Panc1 (cell line): ENCODE measurements at regions not wholly inside any gene's neighbourhood (a gene's known extent, or its start where the extent isn't known, plus 50 kb on each side); places are given as distances from the start of the nearest gene placed in this dataset.
"Not testable (repeated sequence)": the region's sequence is repeated elsewhere in the genome, so short reads cannot be mapped to it uniquely, and the experiment has no call there.

Source experiments
- ATAC-seq: fragments of 200-7000 bp; cut with Tn5 transposase; 2 replicates; pipeline ENCODE4 v1.9.1; 2020; ENCODE audit warnings: mild to moderate bottlenecking, moderate library complexity
- BruUV-seq: library from RNA; stranded (reverse); fragments of 400-500 nt; replicated peaks from 2 replicates; lab custom pipeline; 2021; lab: Mats Ljungman, UMichigan
- CTCF ChIA-PET: fragments of 300-600 bp; sonication (Branson Sonifier 250); formaldehyde crosslinking; loops from one replicate; lab custom pipeline; 2022; ENCODE audit warnings: antibody characterized with exemption; lab: Charles Lee
- POLR2A ChIA-PET: fragments of 300-600 bp; sonication (Branson Sonifier 250); formaldehyde crosslinking; loops from one replicate; lab custom pipeline; 2022; ENCODE audit warnings: antibody characterized with exemption; lab: Charles Lee
- DNase-seq: peaks from one replicate; pipeline ENCODE4 v3.0.0-alpha.2; 2010; ENCODE audit warnings: low read depth, low spot score
- H3K27ac ChIP-seq: 2 replicates; pipeline ENCODE4 v1.5.1; 2011; ENCODE audit warnings: mild to moderate bottlenecking, low read length, inconsistent platforms
- H3K27me3 ChIP-seq: fragments of 200-500 bp; sonication (Bioruptor generic); 2 replicates; pipeline ENCODE4 v1.6.0; 2014; ENCODE audit warnings: low read length, inconsistent platforms; ENCODE audit not compliant: control insufficient read depth, insufficient read depth
- H3K36me3 ChIP-seq: fragments of 200-500 bp; sonication (Bioruptor generic); 2 replicates; pipeline ENCODE4 v1.5.1; 2014; ENCODE audit warnings: inconsistent platforms, mild to moderate bottlenecking, low read length, moderate library complexity; ENCODE audit not compliant: control insufficient read depth, insufficient read depth
- H3K4me1 ChIP-seq: 2 replicates; pipeline ENCODE4 v1.5.1; 2011; ENCODE audit warnings: inconsistent platforms, mild to moderate bottlenecking, low read length, moderate library complexity; ENCODE audit not compliant: control insufficient read depth, insufficient read depth
- H3K4me3 ChIP-seq, 2 experiments: 2 replicates each; pipeline ENCODE4 v1.5.1; 2011 to 2012; ENCODE audit warnings: low read depth in 2 of 2, low read length in 2 of 2, mild to moderate bottlenecking in 2 of 2, inconsistent platforms in 1 of 2, moderate library complexity in 1 of 2
- H3K9me3 ChIP-seq: fragments of 200-500 bp; sonication (Bioruptor generic); 2 replicates; pipeline ENCODE4 v1.5.1; 2014; ENCODE audit warnings: low read depth, mild to moderate bottlenecking, inconsistent platforms, low read length, moderate library complexity; ENCODE audit not compliant: control insufficient read depth, insufficient read depth
- CTCF ChIP-seq: fragments of 450-650 bp; IDR thresholded peaks from 2 replicates; pipeline ENCODE4 v1.5.1; 2017; ENCODE audit warnings: mild to moderate bottlenecking
- POLR2AphosphoS5 ChIP-seq: IDR thresholded peaks from 2 replicates; pipeline ENCODE4 v1.6.1; 2012; ENCODE audit warnings: mild to moderate bottlenecking, low read depth, low read length, moderate library complexity
- REST ChIP-seq, 2 experiments: IDR thresholded peaks; 2 replicates each; pipeline ENCODE4 v1.6.1; 2011 to 2012; ENCODE audit warnings: low read depth in 2 of 2, control low read depth in 1 of 2, low read length in 1 of 2, mild to moderate bottlenecking in 1 of 2, moderate library complexity in 1 of 2; ENCODE audit not compliant: insufficient read depth in 1 of 2
- SIN3A ChIP-seq: IDR thresholded peaks from 2 replicates; pipeline ENCODE4 v1.6.1; 2012; ENCODE audit warnings: low read depth, mild to moderate bottlenecking, low read length, moderate library complexity, borderline replicate concordance; ENCODE audit not compliant: insufficient read depth
- TCF7L2 ChIP-seq: IDR thresholded peaks from 2 replicates; pipeline ENCODE4 v1.6.1; 2011; ENCODE audit warnings: mild to moderate bottlenecking, low read depth, low read length, inconsistent platforms
- in situ Hi-C: cut with HindIII; loops from 2 replicates; pipeline ENCODE4 v1.10.0; 2016; ENCODE audit warnings: low sequenced_read_pairs, low pct_unique_long_range_greater_than_20kb
- intact Hi-C: fragments of 100-400 bp; cut with micrococcal nuclease; formaldehyde crosslinking; loops from one replicate; pipeline ENCODE4 v1.10.0; 2022; ENCODE audit not compliant: unreplicated experiment

GRCh38 chrX:27241981-27242380, 221.2 kb downstream of the PPP4R3C start:
- intact Hi-C loops: no loop called here

GRCh38 chrX:27240042-27240441, 223.1 kb downstream of the PPP4R3C start:
- H3K4me3 ChIP-seq, DNase-seq, POLR2A ChIA-PET, in situ Hi-C loops, H3K9me3 ChIP-seq, BruUV-seq, ATAC-seq, CTCF ChIA-PET, H3K27ac ChIP-seq, H3K4me1 ChIP-seq, intact Hi-C loops, H3K36me3 ChIP-seq, H3K27me3 ChIP-seq: not testable (repeated sequence)

More at GRCh38 chrX:27241981-27242380, 221.2 kb downstream of the PPP4R3C start:
- Histone ChIP-seq H3K36me3 (no peaks in the 10 kb centered on the region), H3K27ac (no peak overlapping the region), H3K4me3 (no peak overlapping the region), H3K9me3 (no peaks in the 10 kb centered on the region), H3K27me3 (no peaks in the 10 kb centered on the region), H3K4me1 (no peaks in the 10 kb centered on the region)
- ChIA-PET CTCF (no interaction called here), POLR2A (no interaction called here)
- in situ Hi-C loops: no loop called here
- BruUV-seq: no TSS peak
- DNase-seq (no peak), ATAC-seq (no peak)
- TF ChIP-seq SIN3A: no peak
- no peak for TF ChIP-seq REST (IDR thresholded peaks at IDR 0.05; ENCODE audit: insufficient read depth in 1 of 2, low read depth in 2 of 2, low read length in 1 of 2)
- no peak for TF ChIP-seq POLR2AphosphoS5
- no peak for TF ChIP-seq CTCF
- TF ChIP-seq TCF7L2: no peak

GRCh38 chrX:27236681-27237080, 226.5 kb downstream of the PPP4R3C start:
- no peaks in the 10 kb centered on the region for H3K36me3 ChIP-seq
- TF ChIP-seq REST (IDR thresholded peaks at IDR 0.05; ENCODE audit: insufficient read depth in 1 of 2, low read depth in 2 of 2, low read length in 1 of 2): no peak
- BruUV-seq: no TSS peak
- no peak for DNase-seq
- intact Hi-C loops: loop anchor here (1.0 kb wide), 1 partner anchor 18 kb away; no protein-coding TSS in a partner anchor
- H3K4me3 ChIP-seq: no peak overlapping the region
- no peak overlapping the region for H3K27ac ChIP-seq
- CTCF ChIA-PET: no interaction called here
- ATAC-seq: no peak
- H3K9me3 ChIP-seq: no peaks in the 10 kb centered on the region
- in situ Hi-C loops: no loop called here
- POLR2A ChIA-PET: no interaction called here
- H3K4me1 ChIP-seq: no peaks in the 10 kb centered on the region
- no peaks in the 10 kb centered on the region for H3K27me3 ChIP-seq
